H4 (cell line): ENCODE measurements at regions not wholly inside any gene's neighbourhood (a gene's known extent, or its start where the extent isn't known, plus 50 kb on each side); places are given as distances from the start of the nearest gene placed in this dataset.
"Not testable (repeated sequence)": the region's sequence is repeated elsewhere in the genome, so short reads cannot be mapped to it uniquely, and the experiment has no call there.

Experiments
- DNase-seq: peaks from one replicate; pipeline ENCODE4 v3.0.0-alpha.2; 2015; ENCODE audit warnings: low spot score

DNA sequence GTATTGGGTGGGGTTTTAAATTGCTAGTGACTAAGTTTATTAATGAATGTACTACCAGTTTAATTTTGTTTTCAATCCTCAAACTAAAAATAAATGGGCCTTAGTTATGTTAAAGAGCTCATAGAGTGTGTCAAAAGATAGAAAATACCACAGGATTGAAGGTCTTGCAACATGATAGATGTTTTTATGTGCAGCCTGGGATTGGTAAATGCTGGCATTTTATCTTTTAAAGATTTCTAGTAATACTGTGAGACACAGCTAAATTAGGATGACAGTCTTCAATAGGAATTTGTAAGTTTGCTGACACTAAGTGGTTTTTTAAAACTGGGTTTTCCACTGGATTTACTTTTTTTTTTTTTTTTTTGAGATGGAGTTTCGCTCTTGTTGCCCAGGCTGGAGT, 122.3 kb downstream of the HAUS1 start:
- no peak for DNase-seq

DNA sequence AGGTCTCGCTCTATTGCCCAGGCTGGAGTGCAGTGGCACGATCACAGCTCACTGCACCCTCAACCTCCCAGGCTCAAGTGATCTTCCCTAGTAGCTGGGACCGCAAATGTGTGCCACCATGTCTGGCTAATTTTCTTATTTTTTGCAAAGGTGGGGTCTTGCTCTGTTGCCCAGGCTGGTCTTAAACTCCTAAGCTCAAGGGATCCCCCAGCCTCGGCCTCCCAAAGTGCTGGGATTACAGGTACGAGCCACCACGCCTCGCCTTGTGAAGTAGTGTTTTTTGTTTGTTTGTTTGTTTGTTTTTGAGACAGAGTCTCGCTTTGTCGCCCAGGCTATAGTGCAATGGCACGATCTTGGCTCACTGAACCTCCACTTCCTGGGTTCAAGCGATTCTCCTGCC, 125.5 kb downstream of the HAUS1 start:
- not testable (repeated sequence) for DNase-seq

DNA sequence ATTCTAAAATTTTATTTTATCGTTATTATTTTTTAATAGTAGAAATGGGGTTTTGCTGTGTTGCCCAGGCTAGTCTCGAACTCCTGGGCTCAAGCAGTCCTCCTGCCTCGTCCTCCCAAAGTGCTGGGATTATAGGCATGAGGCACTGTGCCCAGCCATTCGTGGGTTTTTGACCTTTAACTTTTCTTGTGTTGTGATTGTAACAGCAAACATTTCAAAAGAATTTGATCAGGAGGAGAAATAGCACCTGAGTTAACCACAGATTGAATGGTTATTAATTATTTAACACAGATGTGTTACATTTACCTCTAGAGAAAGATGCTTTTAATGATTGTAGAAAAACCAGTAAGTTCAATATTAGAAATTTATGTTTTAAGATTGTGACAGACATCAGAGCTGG, 132.0 kb downstream of the HAUS1 start:
- no peak for DNase-seq

DNA sequence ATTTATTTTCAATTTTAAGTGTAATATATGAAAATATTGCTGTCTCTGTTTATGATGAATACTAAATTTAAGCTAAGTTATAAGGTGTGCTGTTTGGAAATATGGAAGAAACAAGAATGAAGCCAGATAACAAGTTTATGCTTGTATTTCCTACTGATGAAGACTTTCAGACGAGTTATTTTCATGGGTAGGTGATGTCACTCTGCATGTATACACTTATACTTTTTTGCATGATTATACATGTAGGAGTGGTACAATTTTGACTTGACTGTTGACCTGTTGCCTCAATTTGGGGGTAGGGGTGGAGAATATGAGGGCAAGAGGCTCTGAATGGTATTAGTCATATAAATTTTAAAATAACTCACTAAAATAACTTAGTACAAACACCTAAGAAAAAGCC, 133.7 kb downstream of the HAUS1 start:
- no peak for DNase-seq

DNA sequence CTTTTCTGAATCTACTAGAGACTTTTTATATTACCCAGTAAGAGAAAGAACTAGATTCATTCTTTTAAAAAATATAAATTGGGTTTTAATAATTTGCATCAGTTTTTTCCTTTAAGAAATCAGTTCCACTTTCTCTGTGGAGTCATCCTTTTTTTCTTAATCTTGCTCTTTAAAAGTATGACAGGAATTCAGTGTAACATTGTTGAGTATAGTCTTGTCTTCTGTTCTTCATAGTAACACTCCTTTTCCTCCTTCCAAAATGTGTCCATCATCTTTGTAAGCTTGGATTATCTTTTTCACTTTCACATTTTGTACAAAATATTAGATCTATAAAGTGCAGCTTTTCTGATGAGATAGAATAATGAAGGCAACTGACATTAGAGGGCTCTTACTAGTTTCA, 135.4 kb downstream of the HAUS1 start:
- no peak for DNase-seq

DNA sequence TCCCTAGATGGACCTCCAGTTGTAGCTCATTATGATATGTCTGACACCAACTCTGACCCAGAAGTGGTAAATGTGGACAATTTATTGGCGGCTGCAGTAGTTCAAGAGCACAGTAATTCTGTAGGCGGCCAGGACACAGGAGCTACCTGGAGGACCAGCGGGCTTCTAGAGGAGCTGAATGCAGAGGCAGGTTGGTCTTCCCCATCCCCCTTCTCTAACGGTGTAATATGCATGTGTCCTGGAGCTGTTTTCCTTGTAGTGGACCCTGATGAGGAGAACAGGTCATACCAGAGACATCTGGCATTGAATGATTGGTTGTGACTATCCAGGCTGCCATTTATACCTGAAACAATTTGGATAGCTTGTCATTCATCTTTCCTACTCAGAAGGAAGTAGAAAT, 135.8 kb downstream of the HAUS1 start:
- DNase-seq = no peak

DNA sequence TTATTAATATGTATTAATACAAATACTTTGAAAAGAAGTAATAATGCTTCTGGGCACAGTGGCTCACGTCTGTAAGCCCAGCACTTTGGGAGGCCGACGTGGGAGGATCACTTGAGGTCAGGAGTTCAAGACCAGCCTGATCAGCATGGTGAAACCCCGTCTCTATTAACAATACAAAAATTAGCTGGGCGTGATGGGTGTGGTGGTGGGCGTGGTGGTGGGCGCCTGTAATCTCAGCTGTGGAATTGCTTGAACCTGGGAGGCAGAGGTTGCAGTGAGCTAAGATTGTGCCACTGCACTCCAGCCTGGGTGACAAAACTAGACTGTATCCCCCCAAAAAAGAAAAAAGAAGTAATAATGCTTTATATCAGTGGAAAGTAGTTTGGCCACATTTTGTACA, 137.2 kb downstream of the HAUS1 start:
- DNase-seq = not testable (repeated sequence)

DNA sequence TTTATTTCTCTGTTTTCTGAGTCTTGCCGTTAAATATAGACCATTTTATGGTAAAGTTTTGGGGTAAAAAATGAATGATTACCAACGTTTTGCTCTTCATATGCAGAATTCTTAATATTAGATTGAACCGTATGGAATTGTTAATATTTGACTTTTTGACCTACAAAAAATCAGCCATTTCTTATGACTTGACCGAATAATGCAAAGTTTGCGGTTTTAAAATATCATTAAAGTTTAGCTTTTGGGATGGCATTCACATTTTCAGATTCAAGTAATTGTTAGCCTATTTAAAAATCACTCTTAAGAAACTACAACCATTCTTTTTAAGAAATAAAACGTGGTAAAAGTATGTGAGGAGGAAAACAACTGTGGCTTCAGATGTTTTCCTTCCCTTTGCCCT, 138.0 kb downstream of the HAUS1 start:
- no peak for DNase-seq

DNA sequence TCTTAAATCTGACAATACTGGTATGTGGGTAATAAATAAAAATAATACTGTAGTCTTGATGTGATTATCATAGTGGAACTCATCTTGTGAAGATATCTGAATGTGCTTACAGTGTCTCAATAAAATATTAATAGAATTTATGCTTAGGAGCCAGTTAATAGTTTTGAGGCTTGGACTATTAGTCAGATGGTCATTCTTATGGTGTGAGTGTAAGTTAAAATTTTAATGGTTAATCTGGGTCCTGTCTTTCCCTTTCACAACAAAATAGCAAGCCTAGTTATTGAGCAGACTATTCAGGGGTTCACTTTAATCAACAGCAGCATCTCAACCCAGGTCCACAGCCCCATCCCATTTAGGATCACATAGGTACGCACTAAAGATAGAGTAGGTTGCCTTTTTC, 138.9 kb downstream of the HAUS1 start:
- DNase-seq = no peak

DNA sequence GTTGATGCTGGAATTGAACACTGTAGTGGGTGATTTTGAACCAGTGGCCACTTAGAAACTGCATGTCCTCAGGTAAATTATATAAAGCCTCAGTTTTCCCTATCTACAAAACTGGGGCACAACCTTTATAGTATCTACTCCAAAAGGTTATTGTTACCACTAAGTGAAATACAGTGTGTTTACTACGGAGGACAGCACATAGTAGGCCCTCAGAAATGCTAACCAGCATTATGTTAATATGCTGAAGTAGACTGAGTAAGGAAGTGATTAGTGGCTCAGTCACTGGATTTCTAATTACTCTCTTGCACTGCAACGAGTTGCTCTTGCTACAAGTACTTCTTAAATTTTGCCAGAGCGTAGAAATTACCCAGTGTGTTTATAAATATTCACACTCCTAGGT, 139.5 kb downstream of the HAUS1 start:
- no peak for DNase-seq

DNA sequence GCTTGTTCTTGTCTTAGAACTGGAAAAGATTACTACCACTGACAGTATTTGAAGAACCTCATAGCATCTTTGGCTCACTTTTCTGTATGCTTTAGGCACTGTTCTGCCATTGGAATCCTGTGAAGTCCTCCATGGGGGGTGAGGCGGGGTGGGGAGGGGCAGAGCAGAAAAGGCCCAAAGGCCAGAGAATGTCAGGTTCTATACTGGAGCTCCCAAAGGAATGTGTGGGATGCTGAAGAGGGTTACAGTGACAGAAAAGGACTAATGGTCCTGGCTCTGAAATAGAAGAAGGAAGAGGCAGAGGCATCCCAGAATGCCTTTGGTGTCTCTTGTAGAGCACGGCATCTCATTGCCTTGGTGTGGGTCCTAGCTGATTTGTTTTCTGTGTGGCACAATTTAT, 141.9 kb downstream of the HAUS1 start:
- DNase-seq = no peak

DNA sequence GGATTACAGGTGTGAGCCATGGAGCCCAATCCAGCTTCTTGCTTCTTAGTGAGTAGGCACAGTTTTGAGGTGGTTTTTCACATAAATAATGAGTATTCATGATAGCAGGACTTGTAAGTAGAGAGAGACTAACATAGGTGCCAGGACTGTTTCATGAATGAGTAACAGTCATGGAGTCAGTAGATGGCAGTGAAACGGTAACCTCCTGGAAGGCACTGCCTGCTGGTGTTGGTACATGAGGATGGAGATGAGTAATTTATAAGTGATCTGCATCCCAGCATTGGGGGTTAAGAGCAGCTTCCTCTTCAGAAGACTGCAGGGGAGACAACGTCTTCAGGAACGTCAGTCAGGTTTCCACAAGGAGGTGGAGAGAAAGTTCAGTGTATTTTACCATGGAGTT, 143.8 kb downstream of the HAUS1 start:
- DNase-seq = no peak

DNA sequence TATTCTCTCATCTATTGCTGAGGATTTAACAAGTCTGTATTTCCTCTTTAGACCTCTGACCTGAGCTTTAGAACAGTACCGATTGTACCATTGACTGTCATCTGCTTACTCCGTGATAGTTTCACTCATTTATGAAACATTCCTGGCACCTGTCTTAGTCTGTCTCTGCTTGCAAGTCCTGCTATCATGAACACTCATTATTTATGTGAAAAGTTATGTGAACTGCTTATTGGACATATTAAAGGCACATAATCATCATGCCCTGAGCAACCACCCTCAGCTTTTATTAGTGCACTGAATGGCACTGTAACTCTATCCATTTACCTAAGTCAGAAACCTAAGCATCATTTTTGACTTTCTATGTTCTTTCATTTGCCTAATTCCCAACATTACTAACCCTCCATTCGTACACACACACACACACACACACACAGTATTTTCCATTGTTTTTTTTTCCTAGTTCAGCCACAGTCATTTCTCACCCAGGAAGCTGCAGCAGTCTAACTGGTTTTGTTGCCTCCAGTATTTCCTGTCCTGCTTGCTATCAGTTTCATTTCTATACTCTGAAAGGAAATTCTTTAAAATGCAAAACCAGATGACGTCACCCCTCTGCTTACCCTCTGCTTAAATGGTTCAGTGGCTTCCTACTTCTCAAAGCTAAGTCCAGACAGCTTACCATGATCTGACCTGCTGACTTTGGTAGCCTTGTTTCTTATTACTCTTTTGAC, 146.1 kb downstream of the HAUS1 start:
- DNase-seq = peak; percentile 85

DNA sequence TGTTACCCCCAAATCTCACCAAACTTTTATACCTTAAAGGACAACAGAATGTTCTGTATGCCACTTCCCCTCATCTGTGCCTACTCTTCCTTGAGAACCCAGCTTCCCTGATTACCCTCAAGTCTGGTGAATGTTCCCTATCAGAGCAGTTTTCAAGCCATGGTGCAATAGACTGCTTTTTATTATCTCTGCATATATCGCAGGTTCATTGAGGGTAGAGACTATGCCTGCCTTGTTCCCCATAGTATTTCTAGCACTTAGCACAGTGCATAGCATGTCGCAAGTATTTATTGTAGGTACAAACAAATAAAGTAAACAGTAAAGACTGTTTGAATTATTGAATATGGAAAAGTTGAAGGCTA, 146.6 kb downstream of the HAUS1 start:
- no peak for DNase-seq

DNA sequence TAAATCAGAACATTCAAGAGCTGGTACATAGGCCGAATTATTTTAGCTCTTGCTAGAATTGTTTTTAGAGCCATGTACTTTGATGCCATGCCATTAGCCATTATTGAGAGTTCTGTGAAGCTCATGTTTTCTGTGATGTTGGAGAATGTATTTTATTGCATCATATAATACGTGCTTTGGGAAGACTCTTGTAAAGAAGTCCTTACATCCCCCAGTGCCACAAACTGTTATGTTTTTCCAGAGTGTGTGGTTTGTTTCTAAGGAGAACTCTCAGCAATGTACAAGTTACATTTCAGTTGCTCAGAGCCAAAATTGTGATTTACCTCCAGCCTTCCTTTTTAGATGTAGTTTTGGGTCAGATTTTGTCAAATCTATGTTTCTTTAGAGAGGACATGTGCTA, 148.6 kb downstream of the HAUS1 start:
- DNase-seq = no peak

DNA sequence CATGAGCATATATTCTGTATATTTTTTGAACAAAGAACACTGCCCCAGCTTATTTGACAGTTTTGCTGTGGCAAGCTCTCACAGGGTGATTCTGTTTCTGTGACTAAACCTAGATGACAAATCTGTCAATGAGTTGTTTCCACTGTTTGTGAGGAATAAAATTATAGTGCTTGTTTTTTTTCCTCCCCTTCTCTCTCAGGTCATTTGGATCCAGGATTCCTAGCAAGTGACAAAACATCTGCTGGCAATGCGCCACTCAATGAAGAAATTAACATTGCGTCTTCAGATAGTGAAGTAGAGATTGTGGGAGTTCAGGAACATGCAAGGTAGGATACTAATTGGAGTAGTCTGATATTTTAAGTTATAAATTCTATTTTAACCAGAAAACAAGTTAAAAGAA, 149.3 kb downstream of the HAUS1 start:
- DNase-seq = no peak

DNA sequence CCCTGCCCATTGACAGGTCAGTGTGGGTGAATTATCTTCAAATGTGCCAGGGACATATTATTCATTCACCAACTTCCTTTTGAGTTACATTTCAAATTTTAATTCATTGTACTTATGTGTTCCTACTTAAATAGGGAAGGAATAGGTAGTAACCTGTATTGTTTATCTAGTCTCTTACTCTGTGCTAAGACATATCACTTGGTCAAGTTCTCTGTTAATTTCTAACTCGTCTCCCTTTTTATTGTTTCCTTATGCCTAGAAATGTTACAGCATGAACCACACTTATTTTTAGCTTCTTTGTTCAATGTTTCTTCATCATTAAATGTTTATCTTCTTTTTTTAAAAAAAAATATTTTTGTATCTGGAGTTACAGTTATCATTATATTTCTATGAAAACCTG, 151.9 kb downstream of the HAUS1 start:
- DNase-seq = no peak

DNA sequence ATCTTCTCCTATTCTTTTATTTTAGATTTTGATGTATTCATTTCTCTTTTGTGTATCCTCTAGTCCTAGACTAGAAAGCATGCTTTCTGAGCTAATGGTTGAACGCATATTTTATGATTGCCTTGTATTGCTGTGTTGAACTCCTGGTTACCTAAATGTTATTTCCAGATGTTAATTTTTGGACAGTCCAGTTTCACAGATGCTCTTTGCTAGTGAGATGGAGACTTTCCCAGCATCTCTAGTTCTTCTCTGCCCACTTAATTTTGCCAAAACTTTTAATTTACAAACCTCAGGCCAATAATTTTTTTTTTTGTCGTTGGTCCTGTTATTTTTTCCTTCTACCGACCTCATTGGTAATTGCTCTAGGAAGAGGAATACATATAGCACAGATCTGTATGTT, 153.2 kb downstream of the HAUS1 start:
- DNase-seq = no peak

DNA sequence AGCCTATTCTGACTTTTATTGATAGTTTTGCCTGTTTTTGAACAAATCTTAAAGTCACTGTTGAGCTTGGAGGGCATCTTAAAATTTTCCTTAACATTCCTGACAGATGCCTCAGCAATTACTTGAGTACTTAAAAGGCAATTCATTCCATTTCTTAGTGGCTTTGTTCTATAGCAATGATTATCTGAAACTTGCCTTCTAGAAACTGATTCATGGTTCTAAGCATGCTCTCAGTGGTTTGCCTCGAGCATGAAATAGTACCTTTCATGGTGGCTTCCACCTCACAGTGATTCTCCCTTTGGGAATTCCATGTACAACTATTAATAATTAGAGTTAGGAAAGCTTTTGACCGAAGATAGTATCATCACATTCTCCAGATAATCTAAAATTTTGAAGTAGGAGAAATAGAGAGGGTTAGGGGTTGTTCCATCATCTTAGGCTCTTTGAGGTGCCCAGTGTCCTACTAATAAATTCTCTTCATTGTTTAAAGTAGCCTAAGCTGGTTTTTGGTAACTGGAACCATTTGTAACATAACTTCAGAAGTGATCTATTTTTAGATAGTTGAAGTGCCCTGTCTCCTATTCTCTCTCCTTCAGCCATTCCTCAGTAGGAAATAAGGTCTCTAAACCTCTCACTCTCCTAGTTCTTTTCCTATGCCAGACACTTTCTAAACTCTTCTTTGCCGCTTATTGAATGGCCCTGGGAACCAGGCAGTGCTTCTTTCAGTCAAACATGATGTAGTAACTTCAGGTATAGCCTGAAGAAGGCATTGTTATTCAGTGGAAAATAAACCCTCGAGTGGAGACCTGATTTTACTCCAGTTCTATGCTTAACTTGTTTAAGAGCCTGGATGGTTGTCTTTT, 156.1 kb downstream of the HAUS1 start:
- no peak for DNase-seq

DNA sequence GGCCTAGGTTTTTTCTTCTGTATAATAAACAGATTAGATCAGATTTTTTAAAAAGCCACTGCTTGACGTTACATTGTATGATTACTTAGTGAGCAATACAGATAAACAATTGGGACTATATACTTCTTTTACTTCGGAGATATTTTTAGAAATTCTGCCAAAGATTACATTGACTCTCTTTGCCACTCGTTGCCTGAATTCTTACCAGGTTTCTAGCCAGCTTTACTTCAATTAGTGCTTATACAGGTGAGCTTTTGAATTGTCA, 156.6 kb downstream of the HAUS1 start:
- no peak for DNase-seq

DNA sequence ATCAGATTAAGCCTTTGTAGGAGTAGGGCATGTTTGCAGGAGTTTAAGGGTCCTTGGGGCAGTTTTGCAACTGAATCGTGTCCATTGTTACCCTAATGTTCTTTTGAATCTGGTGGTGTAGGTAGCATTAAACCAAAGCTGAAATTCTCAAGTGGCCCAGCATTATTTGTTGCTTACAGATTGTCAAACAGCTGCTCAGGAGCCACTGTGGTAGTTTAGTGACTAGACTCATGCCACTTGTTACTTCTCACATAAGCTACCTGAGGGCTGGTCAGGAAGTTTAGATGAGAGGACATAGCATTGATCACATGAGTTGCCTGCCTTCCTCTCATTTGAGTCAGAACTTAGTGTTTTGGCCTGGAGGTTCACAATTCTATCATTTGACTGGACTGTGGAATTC, 157.6 kb downstream of the HAUS1 start:
- DNase-seq = no peak

DNA sequence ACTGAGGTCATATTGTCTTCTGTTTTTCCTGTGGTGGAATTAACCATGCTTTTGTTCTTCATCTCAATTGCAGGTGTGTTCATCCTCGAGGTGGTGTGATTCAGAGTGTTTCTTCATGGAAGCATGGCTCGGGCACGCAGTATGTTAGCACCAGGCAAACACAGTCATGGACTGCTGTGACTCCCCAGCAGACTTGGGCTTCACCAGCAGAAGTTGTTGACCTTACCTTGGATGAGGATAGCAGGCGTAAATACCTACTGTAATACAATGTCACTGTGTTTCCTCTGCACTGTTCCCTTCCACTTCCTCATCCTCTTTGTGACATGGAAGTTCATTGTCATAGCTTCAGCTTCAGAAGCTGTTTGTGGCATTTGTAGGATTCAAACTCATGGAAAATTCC, 158.7 kb downstream of the HAUS1 start:
- no peak for DNase-seq

DNA sequence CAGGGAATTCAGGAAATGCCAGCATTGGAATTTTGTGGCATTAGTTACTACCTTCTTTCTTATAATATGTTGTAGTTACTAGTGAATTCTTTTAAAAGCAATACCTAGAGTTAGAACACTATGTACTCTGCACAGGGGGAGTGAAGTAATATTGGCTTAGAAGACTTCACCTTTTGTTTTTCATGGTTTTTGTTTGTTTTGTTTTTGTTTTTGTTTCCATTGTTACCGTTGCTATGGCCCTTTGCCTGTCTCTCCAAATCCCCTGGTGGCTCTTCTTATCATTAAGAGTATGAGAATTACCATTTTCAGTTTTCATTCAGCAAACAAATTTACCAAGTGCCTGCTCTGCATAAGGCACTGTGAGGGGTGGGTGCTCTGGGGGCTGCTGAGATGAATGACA, 160.1 kb downstream of the HAUS1 start:
- DNase-seq = no peak
